ENCODE measurements at regions not wholly inside any gene's neighbourhood (a gene's known extent, or its start where the extent isn't known, plus 50 kb on each side); places are given as distances from the start of the nearest gene placed in this dataset.

DNA sequence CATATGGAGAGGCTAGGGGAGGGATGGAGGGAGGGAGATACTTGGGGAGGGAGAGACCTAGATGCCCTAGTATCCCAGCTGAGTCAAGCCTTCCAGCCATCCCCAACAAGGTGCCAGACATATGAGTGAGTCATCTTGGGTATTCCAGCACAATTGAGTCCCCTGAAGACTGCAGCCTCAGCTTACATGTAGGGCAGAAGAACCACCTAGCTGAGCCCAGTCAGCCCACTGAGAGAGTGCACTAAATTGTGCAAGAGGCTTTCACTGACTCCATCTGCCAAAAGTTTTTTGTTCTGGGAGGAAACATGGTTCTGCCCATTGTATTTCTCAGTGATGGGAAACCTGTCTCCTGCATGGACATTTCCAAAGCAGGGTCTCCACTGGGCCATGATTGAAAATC lies 76.4 kb downstream of the FOXD2 start:
- Histone ChIP-seq H3K36me3 (ENCODE audit: insufficient read depth) (no peaks in the 10 kb centered on the region), H4K20me1 (replicated peaks; ENCODE audit: insufficient read depth) (no peaks in the 10 kb centered on the region), H3K27me3 (ENCODE audit: insufficient read depth) (peaks cover 41% of the 10 kb centered on the region), H3F3A (replicated peaks; ENCODE audit: low read depth) (no peaks in the 10 kb centered on the region), H2AFZ (no peak overlapping the region), H3K4me3 (no peak overlapping the region), H3K27ac (ENCODE audit: low read depth) (no peak overlapping the region), H3K9me2 (ENCODE audit: insufficient read depth) (peaks cover 5% of the 10 kb centered on the region; the same call in 1 of the 2 replicates), H3K79me2 (replicated peaks; ENCODE audit: insufficient read depth) (no peaks in the 10 kb centered on the region), H3K4me1 (ENCODE audit: insufficient read depth) (no peaks in the 10 kb centered on the region), H3K4me2 (no peak overlapping the region)
- H3K27ac Mint-ChIP-seq: no peak overlapping the region
- no peaks in the 10 kb centered on the region; the same call in 2 of the 3 replicates for H3K4me1 Mint-ChIP-seq
- H3K27me3 Mint-ChIP-seq (ENCODE audit: insufficient read depth, low read depth, poor library complexity): peaks cover 21% of the 10 kb centered on the region
- ATAC-seq (no peak), DNase-seq (ENCODE audit: low spot score) (no peak)
- H3K4me3 Mint-ChIP-seq: no peak overlapping the region
- TF ChIP-seq ETS1 (IDR thresholded peaks at IDR 0.05) (no peak), ZNF331 (CRISPR knock-in tag; IDR thresholded peaks at IDR 0.05; ENCODE audit: low read depth) (peak; percentile 79), POLR2AphosphoS5 (IDR thresholded peaks at IDR 0.05; ENCODE audit: low read depth) (no peak), EZH2phosphoT487 (IDR thresholded peaks at IDR 0.05; ENCODE audit: unreplicated experiment) (no peak), EZH2 (IDR thresholded peaks at IDR 0.05; ENCODE audit: low read depth, unreplicated experiment) (no peak)
- H3K9me3 Mint-ChIP-seq: no peaks in the 10 kb centered on the region; the same call in 2 of the 3 replicates
- no peaks in the 10 kb centered on the region for H3K36me3 Mint-ChIP-seq (ENCODE audit: low read depth)

DNA sequence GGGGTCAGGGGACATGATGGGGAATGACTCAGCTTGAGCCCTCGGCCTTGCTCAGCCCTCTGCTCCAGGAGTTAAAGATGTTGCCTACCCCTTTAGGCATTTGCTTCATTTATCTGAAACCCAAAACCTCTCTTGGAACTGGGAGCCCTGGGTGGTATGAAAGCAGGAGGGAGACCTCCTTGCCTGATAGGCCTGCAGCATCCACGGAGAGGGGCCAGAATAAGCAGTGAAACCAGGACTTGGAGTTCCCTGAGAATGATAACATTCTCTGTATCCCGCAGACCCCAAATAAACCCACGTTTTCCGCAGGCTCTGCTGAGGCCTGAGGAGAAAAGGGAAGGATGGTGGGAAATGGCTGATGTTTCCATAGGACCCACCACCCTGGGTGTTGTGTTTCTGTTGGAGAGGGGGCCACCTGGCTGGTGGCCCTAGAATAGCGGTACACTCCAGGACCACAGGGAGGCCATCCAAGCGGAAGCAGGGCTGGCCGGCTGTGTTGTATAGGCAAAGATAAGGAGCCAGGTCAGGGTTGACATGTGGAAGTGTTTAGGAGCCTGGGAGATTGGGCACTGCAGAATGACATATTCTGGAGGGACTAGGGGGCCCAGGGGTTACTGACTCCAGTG lies 77.4 kb downstream of the FOXD2 start:
- Histone ChIP-seq H3K4me3 (no peak overlapping the region), H3K9me2 (ENCODE audit: insufficient read depth) (peaks cover 5% of the 10 kb centered on the region; the same call in 1 of the 2 replicates), H3K79me2 (replicated peaks; ENCODE audit: insufficient read depth) (no peaks in the 10 kb centered on the region), H3K36me3 (ENCODE audit: insufficient read depth) (no peaks in the 10 kb centered on the region), H3K27ac (ENCODE audit: low read depth) (no peak overlapping the region), H3K4me2 (no peak overlapping the region), H3F3A (replicated peaks; ENCODE audit: low read depth) (no peaks in the 10 kb centered on the region), H2AFZ (no peak overlapping the region), H4K20me1 (replicated peaks; ENCODE audit: insufficient read depth) (no peaks in the 10 kb centered on the region), H3K27me3 (ENCODE audit: insufficient read depth) (peaks cover 30% of the 10 kb centered on the region), H3K4me1 (ENCODE audit: insufficient read depth) (no peaks in the 10 kb centered on the region)
- TF ChIP-seq EZH2phosphoT487 (IDR thresholded peaks at IDR 0.05; ENCODE audit: unreplicated experiment): no peak
- TF ChIP-seq, protein P1, sequence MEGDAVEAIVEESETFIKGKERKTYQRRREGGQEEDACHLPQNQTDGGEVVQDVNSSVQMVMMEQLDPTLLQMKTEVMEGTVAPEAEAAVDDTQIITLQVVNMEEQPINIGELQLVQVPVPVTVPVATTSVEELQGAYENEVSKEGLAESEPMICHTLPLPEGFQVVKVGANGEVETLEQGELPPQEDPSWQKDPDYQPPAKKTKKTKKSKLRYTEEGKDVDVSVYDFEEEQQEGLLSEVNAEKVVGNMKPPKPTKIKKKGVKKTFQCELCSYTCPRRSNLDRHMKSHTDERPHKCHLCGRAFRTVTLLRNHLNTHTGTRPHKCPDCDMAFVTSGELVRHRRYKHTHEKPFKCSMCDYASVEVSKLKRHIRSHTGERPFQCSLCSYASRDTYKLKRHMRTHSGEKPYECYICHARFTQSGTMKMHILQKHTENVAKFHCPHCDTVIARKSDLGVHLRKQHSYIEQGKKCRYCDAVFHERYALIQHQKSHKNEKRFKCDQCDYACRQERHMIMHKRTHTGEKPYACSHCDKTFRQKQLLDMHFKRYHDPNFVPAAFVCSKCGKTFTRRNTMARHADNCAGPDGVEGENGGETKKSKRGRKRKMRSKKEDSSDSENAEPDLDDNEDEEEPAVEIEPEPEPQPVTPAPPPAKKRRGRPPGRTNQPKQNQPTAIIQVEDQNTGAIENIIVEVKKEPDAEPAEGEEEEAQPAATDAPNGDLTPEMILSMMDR (conservative IDR thresholded peaks at IDR 0.05; ENCODE audit: low read depth in 2 of 2): peak in 1 of 2 experiments; percentile 59; a peak in 2 of 4 replicates
- peak; percentile 56 for ATAC-seq
- H3K4me1 Mint-ChIP-seq: no peaks in the 10 kb centered on the region
- no peaks in the 10 kb centered on the region for H3K36me3 Mint-ChIP-seq (ENCODE audit: low read depth)
- H3K4me3 Mint-ChIP-seq: no peak overlapping the region
- DNase-seq (ENCODE audit: low spot score): no peak
- H3K27ac Mint-ChIP-seq: no peak overlapping the region
- peaks cover 14% of the 10 kb centered on the region for H3K27me3 Mint-ChIP-seq (ENCODE audit: insufficient read depth, low read depth, poor library complexity)
- H3K9me3 Mint-ChIP-seq: no peaks in the 10 kb centered on the region; the same call in 2 of the 3 replicates

GRCh38 chr1:47517946-47518345 lies 80.1 kb downstream of the FOXD2 start:
- H3K9me3 Mint-ChIP-seq: no peaks in the 10 kb centered on the region; the same call in 2 of the 3 replicates
- TF ChIP-seq, protein P1 (conservative IDR thresholded peaks at IDR 0.05; ENCODE audit: low read depth in 2 of 2): no peak
- TF ChIP-seq POLR2AphosphoS5 (IDR thresholded peaks at IDR 0.05; ENCODE audit: low read depth): no peak
- TF ChIP-seq EZH2 (IDR thresholded peaks at IDR 0.05; ENCODE audit: low read depth, unreplicated experiment): no peak
- no peak for TF ChIP-seq STAT1 (IDR thresholded peaks at IDR 0.05; ENCODE audit: unreplicated experiment)

More at GRCh38 chr1:47517946-47518345, 80.1 kb downstream of the FOXD2 start:
- Histone ChIP-seq H3K27ac (ENCODE audit: low read depth) (no peak overlapping the region), H3F3A (replicated peaks; ENCODE audit: low read depth) (no peaks in the 10 kb centered on the region), H3K79me2 (replicated peaks; ENCODE audit: insufficient read depth) (no peaks in the 10 kb centered on the region), H3K27me3 (ENCODE audit: insufficient read depth) (0 out of 2 replicates have a peak, but pooled peaks cover 5% of the 10 kb centered on the region), H3K4me2 (no peak overlapping the region), H2AFZ (no peak overlapping the region), H3K4me1 (ENCODE audit: insufficient read depth) (0 out of 2 replicates have a peak, but pooled peaks cover 2% of the 10 kb centered on the region), H3K36me3 (ENCODE audit: insufficient read depth) (no peaks in the 10 kb centered on the region), H3K9me2 (ENCODE audit: insufficient read depth) (peaks cover 5% of the 10 kb centered on the region; the same call in 1 of the 2 replicates), H4K20me1 (replicated peaks; ENCODE audit: insufficient read depth) (no peaks in the 10 kb centered on the region), H3K4me3 (no peak overlapping the region)
- Mint-ChIP-seq H3K27ac (no peak overlapping the region), H3K27me3 (ENCODE audit: insufficient read depth, low read depth, poor library complexity) (peaks cover 12% of the 10 kb centered on the region), H3K4me1 (peaks cover 2% of the 10 kb centered on the region; the same call in 2 of the 3 replicates), H3K36me3 (ENCODE audit: low read depth) (no peaks in the 10 kb centered on the region), H3K4me3 (no peak overlapping the region)
- ATAC-seq (no peak), DNase-seq (ENCODE audit: low spot score) (no peak)
